GM19239 (cell line): ENCODE measurements at regions not wholly inside any gene's neighbourhood (a gene's known extent, or its start where the extent isn't known, plus 50 kb on each side); places are given as distances from the start of the nearest gene placed in this dataset.
"Not testable (repeated sequence)": the region's sequence is repeated elsewhere in the genome, so short reads cannot be mapped to it uniquely, and the experiment has no call there.

Experiments used
- DNase-seq: peaks from one replicate; pipeline ENCODE4 v3.0.0; 2011; ENCODE audit warnings: low spot score; ENCODE audit not compliant: insufficient read length
- FAIRE-seq: peaks from 2 replicates; lab custom pipeline; 2011; peaks lifted over from hg19 to GRCh38; lab: Jason Lieb, UNC

GRCh38 chr7:20514364-20514763, 101.1 kb upstream of the ABCB5 start:
- no peak for DNase-seq
- FAIRE-seq: no peak

DNA sequence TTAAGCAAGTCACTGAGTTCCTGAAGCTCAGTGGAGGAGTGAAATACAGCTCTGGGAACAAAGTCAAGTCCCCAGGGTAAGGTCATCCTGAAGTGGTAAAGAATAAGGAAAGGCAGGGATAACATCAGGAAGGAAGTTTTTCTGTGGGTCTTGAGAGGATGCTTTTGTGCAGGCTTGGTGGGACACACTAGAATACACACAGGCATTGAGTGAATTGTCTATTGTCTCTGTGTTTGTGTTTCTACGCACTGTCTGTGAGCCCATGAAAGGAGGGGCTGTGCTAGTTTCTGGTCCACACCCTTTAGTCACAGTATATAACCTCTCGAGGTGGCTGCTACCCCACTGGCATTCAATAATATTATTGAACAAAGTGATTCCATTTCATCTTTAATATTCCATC, 95.8 kb upstream of the ABCB5 start:
- FAIRE-seq: no peak
- no peak for DNase-seq

- DNase-seq: no peak
- FAIRE-seq: no peak
Measured at GRCh38 chr7:20520530-20520929, 94.9 kb upstream of the ABCB5 start.

- DNase-seq (no peak), FAIRE-seq (no peak)
Measured at GRCh38 chr7:20521243-20521642, 94.2 kb upstream of the ABCB5 start.

- FAIRE-seq (no peak), DNase-seq (no peak)
Measured at GRCh38 chr7:20529260-20529659, 86.2 kb upstream of the ABCB5 start.

- FAIRE-seq (no peak), DNase-seq (no peak)
Measured at GRCh38 chr7:20532890-20533289, 82.6 kb upstream of the ABCB5 start.

DNA sequence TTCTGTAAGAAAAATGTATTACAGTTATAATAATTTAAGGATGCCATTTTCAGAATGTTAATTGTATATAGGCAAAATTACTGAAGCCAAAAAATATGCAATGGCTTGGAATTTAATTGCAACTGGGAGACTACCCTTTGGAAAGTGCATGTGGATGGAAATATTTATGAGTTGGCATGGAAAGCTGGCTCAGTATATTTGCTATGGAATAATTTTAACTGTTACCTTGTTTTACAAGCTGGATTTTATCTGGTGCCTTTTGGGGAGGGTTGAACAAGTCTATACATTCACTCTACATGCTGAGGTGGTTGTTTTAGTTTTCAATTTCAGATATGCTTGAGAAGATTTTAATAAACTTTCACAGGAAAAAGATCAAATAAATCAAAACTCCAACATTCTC, 80.9 kb upstream of the ABCB5 start:
- FAIRE-seq: no peak

GRCh38 chr7:20535541-20535940, 79.9 kb upstream of the ABCB5 start:
- FAIRE-seq (no peak), DNase-seq (no peak)

More for the DNA sequence above, 80.9 kb upstream of the ABCB5 start:
- DNase-seq: no peak

- FAIRE-seq (no peak), DNase-seq (no peak)
Measured at GRCh38 chr7:20539201-20539600, 76.3 kb upstream of the ABCB5 start.

GRCh38 chr7:20541608-20542349, 73.7 kb upstream of the ABCB5 start:
- no peak for FAIRE-seq
- no peak for DNase-seq

- FAIRE-seq: no peak
Measured at GRCh38 chr7:20542594-20542993, 72.9 kb upstream of the ABCB5 start.

GRCh38 chr7:20543500-20543899, 72.0 kb upstream of the ABCB5 start:
- no peak for FAIRE-seq

More at GRCh38 chr7:20542594-20542993, 72.9 kb upstream of the ABCB5 start:
- no peak for DNase-seq

GRCh38 chr7:20545016-20545415, 70.5 kb upstream of the ABCB5 start:
- no peak for FAIRE-seq
- no peak for DNase-seq

More at GRCh38 chr7:20543500-20543899, 72.0 kb upstream of the ABCB5 start:
- DNase-seq: no peak

DNA sequence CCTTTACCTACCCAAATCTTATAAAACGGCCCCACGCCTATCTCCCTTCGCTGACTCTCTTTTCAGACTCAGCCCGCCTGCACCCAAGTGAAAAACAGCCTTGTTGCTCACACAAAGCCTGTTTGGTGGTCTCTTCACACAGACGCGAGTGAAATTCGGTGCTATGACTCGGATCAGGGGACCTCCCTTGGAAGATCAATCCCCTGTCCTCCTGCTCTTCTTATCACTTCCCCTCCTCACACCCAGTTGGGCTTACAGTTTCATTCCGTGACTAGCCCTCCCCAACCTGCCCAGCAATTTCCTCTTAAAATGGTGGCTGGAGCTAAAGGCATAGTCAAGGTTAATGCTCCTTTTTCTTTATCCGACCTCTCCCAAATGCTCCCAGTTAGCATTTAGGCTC, 68.5 kb upstream of the ABCB5 start:
- not testable (repeated sequence) for FAIRE-seq, DNase-seq

DNA sequence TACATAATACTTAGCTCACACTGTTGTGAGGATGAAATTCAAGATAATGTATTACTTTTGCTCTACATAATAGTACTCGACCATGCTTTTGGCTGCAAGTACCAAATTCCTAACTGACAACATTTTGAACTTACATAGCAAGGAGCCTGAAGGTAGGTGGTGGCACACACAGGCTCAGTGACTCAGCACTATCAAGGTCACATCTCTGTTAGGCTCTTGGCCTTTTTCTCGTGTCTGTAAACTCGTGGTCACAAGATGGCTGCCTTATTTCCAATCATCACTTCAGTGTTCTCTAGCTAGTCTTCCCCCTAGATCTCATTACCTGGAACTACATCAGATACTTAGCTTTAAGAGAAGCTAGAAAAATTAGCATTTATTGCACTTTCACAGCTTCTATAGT, 61.4 kb upstream of the ABCB5 start:
- FAIRE-seq (peak; percentile 49), DNase-seq (no peak)

GRCh38 chr7:20556091-20556490, 59.4 kb upstream of the ABCB5 start:
- FAIRE-seq (no peak), DNase-seq (no peak)

DNA sequence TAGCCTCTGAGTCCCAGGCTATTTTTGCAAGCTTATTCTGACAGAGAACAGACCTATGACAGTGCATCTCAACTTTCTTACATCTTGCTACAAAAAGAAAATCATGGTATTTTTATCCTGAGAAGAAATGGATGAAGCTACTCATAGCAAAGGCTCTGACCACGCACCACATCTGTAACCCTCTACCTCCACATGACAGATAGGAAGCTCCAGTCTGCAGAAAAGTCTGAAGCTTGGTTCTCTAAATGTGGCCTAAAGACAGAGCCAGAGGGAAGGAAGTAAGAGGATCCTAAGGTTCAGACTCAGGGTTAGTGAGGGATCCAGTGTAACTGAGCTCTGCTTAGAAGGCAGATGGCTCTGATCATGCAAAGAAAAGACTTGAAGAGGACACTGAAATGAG, 58.4 kb upstream of the ABCB5 start:
- DNase-seq (no peak), FAIRE-seq (no peak)

DNA sequence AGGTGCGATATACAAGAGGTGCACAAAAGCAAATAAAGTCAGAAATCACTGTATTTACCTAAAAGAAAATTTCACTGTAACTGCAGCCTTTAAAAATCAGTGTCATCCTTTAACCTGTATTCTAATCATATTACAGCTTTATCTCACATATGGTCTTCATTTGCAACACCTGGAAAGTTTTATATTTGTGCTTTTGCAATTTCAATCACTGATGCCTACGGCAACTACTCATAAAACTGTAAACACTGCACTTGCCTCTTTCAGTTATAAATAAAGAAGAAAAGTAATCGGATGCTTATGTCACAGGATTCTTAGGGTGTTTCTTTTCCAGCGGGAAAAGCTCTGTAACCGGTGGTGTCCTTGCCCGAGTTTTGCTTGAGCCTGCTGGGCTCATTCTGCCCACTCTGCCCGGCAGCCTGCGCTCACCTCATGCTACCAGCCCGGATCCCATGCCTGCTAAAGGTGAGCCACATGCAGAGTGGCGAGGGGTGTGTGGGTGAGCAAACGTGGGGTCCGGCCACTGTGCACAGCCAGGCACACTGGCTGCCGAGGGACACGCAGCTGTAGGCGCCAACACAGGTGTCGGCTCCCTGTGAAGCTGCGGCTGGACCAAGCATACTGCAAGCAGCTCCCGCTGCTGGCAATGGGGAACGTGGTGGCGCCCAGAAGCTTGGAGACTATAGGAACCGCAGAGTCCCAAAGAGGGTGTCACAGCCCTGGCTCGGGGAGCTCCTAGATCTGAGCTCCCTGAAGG, 56.3 kb upstream of the ABCB5 start:
- DNase-seq (no peak), FAIRE-seq (no peak)

DNA sequence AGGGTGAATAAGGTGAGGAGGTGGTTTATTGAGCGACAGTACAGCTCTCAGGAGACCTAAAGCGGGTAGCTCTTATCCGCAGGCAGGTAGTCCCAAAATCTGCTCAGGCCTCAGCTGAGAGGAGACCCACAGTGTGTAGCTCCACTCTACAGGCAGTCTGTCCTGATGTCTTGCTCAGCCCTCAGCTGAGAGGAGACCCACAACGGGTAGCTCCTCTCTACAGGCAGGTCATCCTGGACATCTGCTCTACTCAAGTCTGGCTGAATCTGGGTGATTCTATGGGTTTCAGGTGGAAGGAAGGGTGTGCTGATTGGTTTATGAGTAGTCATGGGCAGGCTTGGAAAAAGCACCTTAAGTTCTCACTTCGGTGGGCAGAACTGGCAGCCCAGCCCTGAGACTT, 55.6 kb upstream of the ABCB5 start:
- FAIRE-seq (no peak), DNase-seq (no peak)

- DNase-seq: no peak
- no peak for FAIRE-seq
Measured at GRCh38 chr7:20560325-20561180, 54.9 kb upstream of the ABCB5 start.

GRCh38 chr7:20561466-20561865, 54.0 kb upstream of the ABCB5 start:
- DNase-seq (no peak), FAIRE-seq (no peak)
